Transverse colon (tissue), 4 donors: ENCODE measurements at regions not wholly inside any gene's neighbourhood (a gene's known extent, or its start where the extent isn't known, plus 50 kb on each side); places are given as distances from the start of the nearest gene placed in this dataset.
"Not testable (repeated sequence)": the region's sequence is repeated elsewhere in the genome, so short reads cannot be mapped to it uniquely, and the experiment has no call there.

Experiments
- CTCF ChIP-seq, 5 experiments: fragments of 200-600 bp in 3 of 5; fragments of 450-650 bp in 2 of 5; sonication (generic) in 3 of 5; IDR thresholded peaks; 1 replicate in 2 of 5; 2 replicates in 3 of 5; pipeline ENCODE4 v1.5.1; 2016 to 2017; ENCODE audit warnings: antibody characterized with exemption in 5 of 5, inconsistent platforms in 3 of 5, mild to moderate bottlenecking in 2 of 5, moderate library complexity in 1 of 5
- EP300 ChIP-seq: sonication (generic); formaldehyde crosslinking; IDR thresholded peaks from one replicate; pipeline ENCODE4 v1.6.1; 2017; ENCODE audit warnings: antibody characterized with exemption, low read depth
- POLR2A ChIP-seq: fragments of 450-650 bp; IDR thresholded peaks from one replicate; pipeline ENCODE4 v1.6.1; 2016; ENCODE audit warnings: antibody characterized with exemption, mild to moderate bottlenecking, moderate library complexity
- POLR2AphosphoS5 ChIP-seq, 3 donors: sonication (generic); formaldehyde crosslinking; IDR thresholded peaks; one replicate each; pipeline ENCODE4 v1.6.1; 2016; ENCODE audit warnings: antibody characterized with exemption in 3 of 3

GRCh38 chr10:37525410-37525809 is 332.0 kb downstream of the ZNF248 start:
- not testable (repeated sequence) for TF ChIP-seq POLR2A; EP300; POLR2AphosphoS5 (IDR thresholded peaks at IDR 0.05)
- TF ChIP-seq CTCF (IDR thresholded peaks at IDR 0.05), result peak in 1 of 5 experiments; percentile 9
